ENCODE measurements at regions not wholly inside any gene's neighbourhood (a gene's known extent, or its start where the extent isn't known, plus 50 kb on each side); places are given as distances from the start of the nearest gene placed in this dataset.

GRCh38 chr11:109991835-109992234 lies 101.4 kb upstream of the ZC3H12C start:
- no peak for DNase-seq (ENCODE audit: low spot score)
- no peak overlapping the region for H2AFZ ChIP-seq
- H3K9me3 Mint-ChIP-seq = no peaks in the 10 kb centered on the region
- no peaks in the 10 kb centered on the region for H4K20me1 ChIP-seq (replicated peaks; ENCODE audit: insufficient read depth)
- H3K4me3 Mint-ChIP-seq = no peak overlapping the region
- no peak for ATAC-seq
- no peak overlapping the region for H3K4me3 ChIP-seq
- no peak overlapping the region for H3K4me2 ChIP-seq
- no peaks in the 10 kb centered on the region for H3K27me3 ChIP-seq (ENCODE audit: insufficient read depth)
- no peak for TF ChIP-seq ETS1 (IDR thresholded peaks at IDR 0.05)
- H3K4me1 Mint-ChIP-seq = no peaks in the 10 kb centered on the region
- H3K27ac ChIP-seq (ENCODE audit: low read depth) = no peak overlapping the region
- no peaks in the 10 kb centered on the region for H3K36me3 Mint-ChIP-seq (ENCODE audit: low read depth)
- no peaks in the 10 kb centered on the region for H3K4me1 ChIP-seq (ENCODE audit: insufficient read depth)
- H3K79me2 ChIP-seq (replicated peaks; ENCODE audit: insufficient read depth) = no peaks in the 10 kb centered on the region
- H3F3A ChIP-seq (replicated peaks; ENCODE audit: low read depth) = no peaks in the 10 kb centered on the region
- H3K27ac Mint-ChIP-seq = no peak overlapping the region
- no peaks in the 10 kb centered on the region for H3K27me3 Mint-ChIP-seq (ENCODE audit: insufficient read depth, low read depth, poor library complexity)
- H3K9me2 ChIP-seq (ENCODE audit: insufficient read depth) = 0 out of 2 replicates have a peak, but pooled peaks cover 4% of the 10 kb centered on the region
- no peaks in the 10 kb centered on the region for H3K36me3 ChIP-seq (ENCODE audit: insufficient read depth)

- no peak overlapping the region for H3K27ac Mint-ChIP-seq
- H3K79me2 ChIP-seq (replicated peaks; ENCODE audit: insufficient read depth) = no peaks in the 10 kb centered on the region
- no peak for ATAC-seq
- H3K27me3 ChIP-seq (ENCODE audit: insufficient read depth) = no peaks in the 10 kb centered on the region
- peak overlapping the region; percentile 63; the same call in 1 of the 2 replicates for H2AFZ ChIP-seq
- no peak overlapping the region for H3K4me2 ChIP-seq
- H3K4me3 Mint-ChIP-seq = no peak overlapping the region
- H3K9me2 ChIP-seq (ENCODE audit: insufficient read depth) = 0 out of 2 replicates have a peak, but pooled peaks cover 1% of the 10 kb centered on the region
- H3K36me3 ChIP-seq (ENCODE audit: insufficient read depth) = no peaks in the 10 kb centered on the region
- no peaks in the 10 kb centered on the region for H3K4me1 Mint-ChIP-seq
- no peaks in the 10 kb centered on the region for H3F3A ChIP-seq (replicated peaks; ENCODE audit: low read depth)
- H3K4me1 ChIP-seq (ENCODE audit: insufficient read depth) = no peaks in the 10 kb centered on the region
- no peaks in the 10 kb centered on the region for H3K36me3 Mint-ChIP-seq (ENCODE audit: low read depth)
- H4K20me1 ChIP-seq (replicated peaks; ENCODE audit: insufficient read depth) = no peaks in the 10 kb centered on the region
- no peak overlapping the region for H3K27ac ChIP-seq (ENCODE audit: low read depth)
- H3K9me3 Mint-ChIP-seq = no peaks in the 10 kb centered on the region
- no peak overlapping the region for H3K4me3 ChIP-seq
- no peak for DNase-seq (ENCODE audit: low spot score)
- no peaks in the 10 kb centered on the region for H3K27me3 Mint-ChIP-seq (ENCODE audit: insufficient read depth, low read depth, poor library complexity)
- TF ChIP-seq NANOG (IDR thresholded peaks at IDR 0.05; ENCODE audit: borderline replicate concordance) (no peak), EZH2phosphoT487 (IDR thresholded peaks at IDR 0.05; ENCODE audit: unreplicated experiment) (no peak), STAT1 (IDR thresholded peaks at IDR 0.05; ENCODE audit: unreplicated experiment) (no peak), ZNF114 (CRISPR knock-in tag; IDR thresholded peaks at IDR 0.05) (no peak), CREB1 (CRISPR knock-in tag; IDR thresholded peaks at IDR 0.05; ENCODE audit: low read depth) (no peak), ETS1 (IDR thresholded peaks at IDR 0.05) (no peak), CTCF (conservative IDR thresholded peaks at IDR 0.05; ENCODE audit: low read depth in 2 of 2) (no peak), REST (IDR thresholded peaks at IDR 0.05; ENCODE audit: unreplicated experiment) (no peak)
Measured at GRCh38 chr11:109993786-109994185, 99.4 kb upstream of the ZC3H12C start.
